PC-3 (cell line): ENCODE measurements at regions not wholly inside any gene's neighbourhood (a gene's known extent, or its start where the extent isn't known, plus 50 kb on each side); places are given as distances from the start of the nearest gene placed in this dataset.

Experiments used
- EZH2 ChIP-seq: fragments of 300-600 bp; sonication (generic); IDR thresholded peaks from one replicate; pipeline ENCODE4 v1.6.1; 2017; ENCODE audit warnings: antibody characterized with exemption, mild to moderate bottlenecking, low read length; ENCODE audit not compliant: unreplicated experiment
- EZH2phosphoT487 ChIP-seq: fragments of 300-600 bp; sonication (generic); IDR thresholded peaks from 2 replicates; pipeline ENCODE4 v1.6.1; 2018; ENCODE audit warnings: mild to moderate bottlenecking, antibody characterized with exemption, low read length, borderline replicate concordance
- TF ChIP-seq, protein P1 (sequence below): fragments of 300-600 bp; sonication (generic); conservative IDR thresholded peaks from 2 replicates; pipeline ENCODE4 v1.5.1; 2017; ENCODE audit warnings: antibody characterized with exemption, low read depth, mild to moderate bottlenecking, low read length

DNA sequence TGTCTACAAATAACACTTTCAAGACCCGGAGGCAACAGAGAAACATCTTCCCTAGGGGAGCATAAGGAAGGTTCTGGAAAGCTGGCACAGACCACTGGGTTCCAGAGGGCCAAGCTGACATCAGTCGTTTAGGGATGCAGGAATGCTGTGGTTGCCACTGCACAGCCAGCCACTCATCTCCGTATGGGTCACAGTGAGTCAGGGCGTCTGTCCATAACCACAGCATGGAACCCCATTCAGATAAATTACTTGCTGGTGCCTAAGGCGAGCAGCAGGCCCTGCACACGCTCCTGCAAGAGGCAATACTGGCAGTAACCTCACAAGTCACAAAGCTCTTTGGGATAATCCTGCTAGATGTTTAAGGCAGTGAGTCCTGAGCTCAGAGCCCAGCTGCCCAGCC lies 140.9 kb upstream of the UBL3 start:
- TF ChIP-seq, protein P1, sequence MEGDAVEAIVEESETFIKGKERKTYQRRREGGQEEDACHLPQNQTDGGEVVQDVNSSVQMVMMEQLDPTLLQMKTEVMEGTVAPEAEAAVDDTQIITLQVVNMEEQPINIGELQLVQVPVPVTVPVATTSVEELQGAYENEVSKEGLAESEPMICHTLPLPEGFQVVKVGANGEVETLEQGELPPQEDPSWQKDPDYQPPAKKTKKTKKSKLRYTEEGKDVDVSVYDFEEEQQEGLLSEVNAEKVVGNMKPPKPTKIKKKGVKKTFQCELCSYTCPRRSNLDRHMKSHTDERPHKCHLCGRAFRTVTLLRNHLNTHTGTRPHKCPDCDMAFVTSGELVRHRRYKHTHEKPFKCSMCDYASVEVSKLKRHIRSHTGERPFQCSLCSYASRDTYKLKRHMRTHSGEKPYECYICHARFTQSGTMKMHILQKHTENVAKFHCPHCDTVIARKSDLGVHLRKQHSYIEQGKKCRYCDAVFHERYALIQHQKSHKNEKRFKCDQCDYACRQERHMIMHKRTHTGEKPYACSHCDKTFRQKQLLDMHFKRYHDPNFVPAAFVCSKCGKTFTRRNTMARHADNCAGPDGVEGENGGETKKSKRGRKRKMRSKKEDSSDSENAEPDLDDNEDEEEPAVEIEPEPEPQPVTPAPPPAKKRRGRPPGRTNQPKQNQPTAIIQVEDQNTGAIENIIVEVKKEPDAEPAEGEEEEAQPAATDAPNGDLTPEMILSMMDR, result no peak
- no peak for TF ChIP-seq EZH2
- no peak for TF ChIP-seq EZH2phosphoT487
